Neural progenitor cell (in vitro differentiated cells): ENCODE measurements at regions not wholly inside any gene's neighbourhood (a gene's known extent, or its start where the extent isn't known, plus 50 kb on each side); places are given as distances from the start of the nearest gene placed in this dataset.

Experiments
- DNase-seq: peaks from one replicate; pipeline ENCODE4 v3.0.0-alpha.2; 2016; ENCODE audit warnings: low spot score
- H2AFZ ChIP-seq: fragments of 200-600 bp; sonication (generic); replicated peaks from 2 replicates; pipeline ENCODE4 v1.6.1; 2016; ENCODE audit warnings: antibody characterized with exemption
- H3F3A ChIP-seq: fragments of 200-600 bp; sonication (generic); 2 replicates; pipeline ENCODE4 v1.6.1; 2016; ENCODE audit warnings: antibody characterized with exemption, low read depth
- H3K27ac ChIP-seq: fragments of 200-600 bp; sonication (generic); 2 replicates; pipeline ENCODE4 v1.5.1; 2016; ENCODE audit warnings: mild to moderate bottlenecking
- H3K27me3 ChIP-seq: fragments of 200-600 bp; sonication (generic); 2 replicates; pipeline ENCODE4 v1.6.1; 2016; ENCODE audit warnings: mild to moderate bottlenecking, moderate library complexity
- H3K36me3 ChIP-seq: fragments of 200-600 bp; sonication (generic); 2 replicates; pipeline ENCODE4 v1.5.1; 2016
- H3K4me1 ChIP-seq: fragments of 200-600 bp; sonication (generic); 2 replicates; pipeline ENCODE4 v1.6.1; 2016; ENCODE audit warnings: mixed run types
- H3K4me2 ChIP-seq: fragments of 200-600 bp; sonication (generic); 2 replicates; pipeline ENCODE4 v1.6.1; 2016
- H3K4me3 ChIP-seq: fragments of 200-600 bp; sonication (generic); 2 replicates; pipeline ENCODE4 v1.5.1; 2016
- H3K79me2 ChIP-seq: fragments of 200-600 bp; sonication (generic); 2 replicates; pipeline ENCODE4 v1.6.1; 2016; ENCODE audit warnings: low read depth
- H3K9ac ChIP-seq: fragments of 200-600 bp; sonication (generic); 2 replicates; pipeline ENCODE4 v1.6.1; 2016
- H3K9me3 ChIP-seq: fragments of 200-600 bp; sonication (generic); 2 replicates; pipeline ENCODE4 v1.5.1; 2016; ENCODE audit warnings: low read depth
- H4K20me1 ChIP-seq: fragments of 200-600 bp; sonication (generic); 2 replicates; pipeline ENCODE4 v1.6.1; 2016; ENCODE audit warnings: low read depth
- H3K27ac Mint-ChIP-seq: 3 replicates; pipeline ENCODE4 v1.8.0; 2021; ENCODE audit warnings: mixed read lengths
- H3K27me3 Mint-ChIP-seq: 2 replicates; pipeline ENCODE4 v1.8.0; 2022; ENCODE audit warnings: low read depth, mild to moderate bottlenecking, inconsistent platforms, moderate library complexity, mixed read lengths; ENCODE audit not compliant: insufficient read depth
- H3K36me3 Mint-ChIP-seq: 3 replicates; pipeline ENCODE4 v1.8.0; 2021; ENCODE audit warnings: mixed read lengths
- H3K4me1 Mint-ChIP-seq: 3 replicates; pipeline ENCODE4 v1.8.0; 2021; ENCODE audit warnings: mixed read lengths
- H3K4me3 Mint-ChIP-seq: 3 replicates; pipeline ENCODE4 v1.8.0; 2021; ENCODE audit warnings: mild to moderate bottlenecking, moderate library complexity, mixed read lengths
- H3K9me3 Mint-ChIP-seq: 3 replicates; pipeline ENCODE4 v1.8.0; 2020; ENCODE audit warnings: mixed read lengths
- EZH2 ChIP-seq: fragments of 200-600 bp; sonication (generic); IDR thresholded peaks from 2 replicates; pipeline ENCODE4 v1.6.1; 2017; ENCODE audit warnings: antibody characterized with exemption, mild to moderate bottlenecking, moderate library complexity
- EZH2phosphoT487 ChIP-seq: fragments of 200-600 bp; sonication (generic); IDR thresholded peaks from 2 replicates; pipeline ENCODE4 v1.6.1; 2017; ENCODE audit warnings: antibody characterized with exemption
- TF ChIP-seq, protein P1 (sequence below): fragments of 200-600 bp; sonication (generic); IDR thresholded peaks from 2 replicates; pipeline ENCODE4 v1.5.1; 2017; ENCODE audit warnings: antibody characterized with exemption, mild to moderate bottlenecking

DNA sequence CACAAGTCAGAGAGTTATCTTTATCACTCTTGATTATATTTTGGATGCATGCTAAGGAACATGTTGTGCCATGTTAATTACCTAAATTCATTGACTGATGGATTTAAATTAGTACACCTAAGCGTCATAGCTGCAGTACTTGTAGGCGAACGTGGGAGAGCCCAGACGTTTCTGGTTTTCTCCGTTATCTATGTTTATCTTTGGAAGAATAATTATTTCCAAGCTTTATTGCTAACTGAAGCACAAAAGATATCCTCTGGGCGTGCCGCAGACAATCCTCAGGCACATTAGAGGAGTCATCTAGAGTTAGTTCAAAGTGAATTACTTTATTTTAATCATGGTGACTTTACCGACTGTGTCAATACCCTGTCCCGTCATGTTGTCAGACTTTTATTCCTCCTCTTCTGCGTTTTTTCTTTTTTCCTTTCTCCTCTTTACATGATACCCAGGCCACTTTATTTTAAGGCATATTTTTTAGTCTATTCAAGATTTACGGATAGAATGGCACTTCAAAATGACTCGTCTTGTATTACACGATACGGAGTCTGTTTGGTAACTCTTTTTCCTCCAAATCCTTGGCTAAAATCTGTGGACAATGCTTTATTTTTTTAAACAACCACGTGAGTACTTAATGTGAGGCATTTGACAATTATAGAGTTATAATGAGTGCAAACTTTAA is 632.0 kb upstream of the TENM3 start:
- Mint-ChIP-seq H3K4me1 (peaks cover 43% of the 10 kb centered on the region), H3K4me3 (no peak overlapping the region)
- H3K4me1 ChIP-seq: peaks cover 4% of the 10 kb centered on the region

DNA sequence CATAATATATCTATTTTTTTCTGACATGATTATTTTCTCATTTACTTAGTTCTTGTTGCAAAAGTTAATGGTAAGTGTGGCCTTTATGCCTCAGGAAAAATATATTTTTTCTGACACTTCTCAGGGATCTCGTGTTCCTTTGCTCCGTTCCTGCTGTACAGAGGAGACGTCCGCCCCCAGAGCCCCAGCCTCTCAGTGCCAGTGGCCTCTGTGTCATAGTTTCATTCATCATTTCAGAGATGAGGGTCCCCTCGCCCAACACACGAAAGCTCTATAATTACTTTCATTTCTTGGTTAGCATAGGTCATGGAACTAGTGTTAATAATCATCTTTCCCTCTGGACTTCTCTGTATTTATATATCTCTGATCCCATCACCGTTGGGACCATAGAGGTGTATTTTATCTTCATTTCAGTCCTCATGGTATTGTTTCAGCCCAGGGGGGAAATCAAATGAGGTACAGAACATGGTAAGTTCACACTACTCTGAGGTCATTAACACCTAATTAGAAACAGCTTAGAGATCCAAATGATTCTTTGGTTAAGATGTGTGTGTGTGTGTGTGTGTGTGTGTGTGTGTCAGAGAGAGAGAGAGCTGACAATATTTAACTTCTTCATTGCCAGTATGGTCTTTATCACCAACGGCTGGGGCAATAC is 631.1 kb upstream of the TENM3 start:
- Histone ChIP-seq H3K36me3 (no peaks in the 10 kb centered on the region), H3F3A (no peaks in the 10 kb centered on the region), H4K20me1 (no peaks in the 10 kb centered on the region), H3K4me1 (peaks cover 4% of the 10 kb centered on the region), H3K9me3 (no peaks in the 10 kb centered on the region), H2AFZ (no peak overlapping the region), H3K27ac (no peak overlapping the region), H3K9ac (no peak overlapping the region), H3K4me3 (no peak overlapping the region), H3K79me2 (no peaks in the 10 kb centered on the region), H3K27me3 (no peaks in the 10 kb centered on the region), H3K4me2 (no peak overlapping the region)
- H3K36me3 Mint-ChIP-seq: no peaks in the 10 kb centered on the region
- H3K4me3 Mint-ChIP-seq: no peak overlapping the region
- no peak overlapping the region for H3K27ac Mint-ChIP-seq
- no peaks in the 10 kb centered on the region for H3K27me3 Mint-ChIP-seq
- no peak for DNase-seq
- peaks cover 34% of the 10 kb centered on the region for H3K4me1 Mint-ChIP-seq
- no peak for TF ChIP-seq EZH2phosphoT487
- TF ChIP-seq, protein P1, sequence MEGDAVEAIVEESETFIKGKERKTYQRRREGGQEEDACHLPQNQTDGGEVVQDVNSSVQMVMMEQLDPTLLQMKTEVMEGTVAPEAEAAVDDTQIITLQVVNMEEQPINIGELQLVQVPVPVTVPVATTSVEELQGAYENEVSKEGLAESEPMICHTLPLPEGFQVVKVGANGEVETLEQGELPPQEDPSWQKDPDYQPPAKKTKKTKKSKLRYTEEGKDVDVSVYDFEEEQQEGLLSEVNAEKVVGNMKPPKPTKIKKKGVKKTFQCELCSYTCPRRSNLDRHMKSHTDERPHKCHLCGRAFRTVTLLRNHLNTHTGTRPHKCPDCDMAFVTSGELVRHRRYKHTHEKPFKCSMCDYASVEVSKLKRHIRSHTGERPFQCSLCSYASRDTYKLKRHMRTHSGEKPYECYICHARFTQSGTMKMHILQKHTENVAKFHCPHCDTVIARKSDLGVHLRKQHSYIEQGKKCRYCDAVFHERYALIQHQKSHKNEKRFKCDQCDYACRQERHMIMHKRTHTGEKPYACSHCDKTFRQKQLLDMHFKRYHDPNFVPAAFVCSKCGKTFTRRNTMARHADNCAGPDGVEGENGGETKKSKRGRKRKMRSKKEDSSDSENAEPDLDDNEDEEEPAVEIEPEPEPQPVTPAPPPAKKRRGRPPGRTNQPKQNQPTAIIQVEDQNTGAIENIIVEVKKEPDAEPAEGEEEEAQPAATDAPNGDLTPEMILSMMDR: no peak
- no peak for TF ChIP-seq EZH2
- no peaks in the 10 kb centered on the region for H3K9me3 Mint-ChIP-seq

More for the DNA sequence above, 632.0 kb upstream of the TENM3 start:
- H3K27ac Mint-ChIP-seq: no peak overlapping the region
- no peak overlapping the region for H2AFZ ChIP-seq
- no peak overlapping the region for H3K9ac ChIP-seq
- TF ChIP-seq EZH2 (no peak), EZH2phosphoT487 (no peak)
- TF ChIP-seq, protein P1: no peak
- DNase-seq: no peak
- no peaks in the 10 kb centered on the region for H3K9me3 Mint-ChIP-seq
- no peaks in the 10 kb centered on the region for H3K79me2 ChIP-seq
- H3K27me3 ChIP-seq: no peaks in the 10 kb centered on the region
- no peak overlapping the region for H3K4me2 ChIP-seq
- H3K9me3 ChIP-seq: no peaks in the 10 kb centered on the region
- no peaks in the 10 kb centered on the region for H3F3A ChIP-seq
- H3K27ac ChIP-seq: no peak overlapping the region
- H3K36me3 ChIP-seq: no peaks in the 10 kb centered on the region
- H3K36me3 Mint-ChIP-seq: no peaks in the 10 kb centered on the region
- H3K4me3 ChIP-seq: no peak overlapping the region
- no peaks in the 10 kb centered on the region for H4K20me1 ChIP-seq
- H3K27me3 Mint-ChIP-seq: peaks cover 2% of the 10 kb centered on the region

DNA sequence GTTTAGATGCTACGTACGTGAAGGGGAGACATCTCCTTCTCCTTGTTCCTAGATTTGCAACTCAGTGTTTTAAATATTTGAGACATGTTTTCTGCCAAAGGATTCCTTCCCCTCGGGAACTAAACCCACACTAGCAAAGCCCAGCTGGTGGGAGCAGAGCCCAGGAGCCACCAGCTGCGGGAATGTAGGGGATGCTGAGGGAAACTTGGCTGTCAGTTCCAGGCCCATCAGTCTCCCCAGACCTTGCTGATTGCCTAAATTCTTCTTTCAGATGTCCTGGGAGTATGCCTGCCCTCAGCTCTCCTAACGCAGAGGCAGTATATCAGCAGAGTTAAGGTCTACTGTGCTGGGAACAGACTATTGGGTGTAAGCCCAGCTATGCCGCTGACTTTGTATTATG is 630.0 kb upstream of the TENM3 start:
- H3K9me3 Mint-ChIP-seq: no peaks in the 10 kb centered on the region
- no peak for DNase-seq
- no peak overlapping the region for H3K27ac Mint-ChIP-seq
- Histone ChIP-seq H3K36me3 (no peaks in the 10 kb centered on the region), H3K4me2 (no peak overlapping the region), H4K20me1 (no peaks in the 10 kb centered on the region), H3K4me1 (peaks cover under 1% of the 10 kb centered on the region), H3K9ac (no peak overlapping the region), H3K79me2 (no peaks in the 10 kb centered on the region), H3K27me3 (no peaks in the 10 kb centered on the region), H3K4me3 (no peak overlapping the region), H3K27ac (no peak overlapping the region), H3F3A (no peaks in the 10 kb centered on the region), H3K9me3 (no peaks in the 10 kb centered on the region), H2AFZ (peak overlapping the region; percentile 1)
- H3K4me1 Mint-ChIP-seq: peaks cover 31% of the 10 kb centered on the region
- no peak overlapping the region for H3K4me3 Mint-ChIP-seq
- TF ChIP-seq EZH2phosphoT487: no peak
- no peak for TF ChIP-seq EZH2
- TF ChIP-seq, protein P1: no peak
- no peaks in the 10 kb centered on the region for H3K27me3 Mint-ChIP-seq
- H3K36me3 Mint-ChIP-seq: no peaks in the 10 kb centered on the region
